Adrenal gland (tissue), 9 donors: ENCODE measurements at regions not wholly inside any gene's neighbourhood (a gene's known extent, or its start where the extent isn't known, plus 50 kb on each side); places are given as distances from the start of the nearest gene placed in this dataset.
A peak's percentile ranks its signal among the peaks of the same experiment; 100 is the strongest.

Experiments
- DNase-seq, 7 donors: peaks; one replicate each; pipeline ENCODE4 v3.0.0-alpha.2; 2019 to 2020
- H3K27ac ChIP-seq, 5 donors: fragments of 200-600 bp; sonication (generic) in 4 of 5; 1 replicate in 3 of 5; 2 replicates in 2 of 5; pipeline versions ENCODE4 v1.5.1 to v1.8.0; 2016 to 2020; ENCODE audit warnings: mild to moderate bottlenecking in 1 of 5
- H3K27me3 ChIP-seq: fragments of 200-600 bp; 2 replicates; pipeline ENCODE4 v1.8.0; 2021
- H3K36me3 ChIP-seq, 2 donors: fragments of 200-600 bp; replicated peaks in 1 of 2; 1 replicate in 1 of 2; 2 replicates in 1 of 2; pipeline versions ENCODE4 v1.5.1 to v1.8.0; 2018 to 2022
- H3K4me1 ChIP-seq, 2 donors: fragments of 200-600 bp; replicated peaks in 1 of 2; 1 replicate in 1 of 2; 2 replicates in 1 of 2; pipeline versions ENCODE4 v1.5.1 to v1.8.0; 2018 to 2021
- H3K4me3 ChIP-seq, 4 donors: fragments of 200-600 bp; sonication (generic) in 3 of 4; one replicate each; pipeline ENCODE4 v1.5.1; 2016 to 2018
- H3K9me3 ChIP-seq, 3 donors: fragments of 200-600 bp; sonication (generic) in 1 of 3; replicated peaks in 1 of 3; 1 replicate in 2 of 3; 2 replicates in 1 of 3; pipeline versions ENCODE4 v1.5.1 to v1.8.0; 2016 to 2021
- POLR2A ChIP-seq, 2 donors: fragments of 450-650 bp; IDR thresholded peaks; one replicate each; pipeline ENCODE4 v1.6.1; 2017; ENCODE audit warnings: antibody characterized with exemption in 2 of 2, mild to moderate bottlenecking in 2 of 2, moderate library complexity in 1 of 2
- WGBS, 4 donors: extraction: QIAGEN DNeasy Blood & Tissue Kit in 2 of 4; methylation state at CpG; one replicate each; pipeline versions ENCODE4 v1.1.5 to v1.1.7; 2013 to 2017; 5-methylcytosine and 5-hydroxymethylcytosine counted together
- intact Hi-C, 2 donors: fragments of 100-400 bp; cut with DNase I; formaldehyde crosslinking; loops; one replicate each; pipeline versions ENCODE4 v1.14.1 to v1.15.0; 2022 to 2023
- TF ChIP-seq, protein P1 (sequence below), 6 experiments: fragments of 450-650 bp in 4 of 6; fragments of 200-600 bp in 2 of 6; sonication (generic) in 1 of 6; IDR thresholded peaks; 1 replicate in 5 of 6; 2 replicates in 1 of 6; pipeline versions ENCODE4 v1.5.1 to v1.8.0; 2016 to 2021; ENCODE audit warnings: antibody characterized with exemption in 6 of 6, mild to moderate bottlenecking in 2 of 6, moderate library complexity in 1 of 6
- donor health status: healthy with polysubstance abuse.
- donor health status: Bipolar disorder and iron deficiency.
- donor health status: DM: yes; HTN: yes; CAD: no.
- donor health status: DM: no; HTN: no; CAD: no.
- donor health status: DM: no; HTN: no; CAD: no.

DNA sequence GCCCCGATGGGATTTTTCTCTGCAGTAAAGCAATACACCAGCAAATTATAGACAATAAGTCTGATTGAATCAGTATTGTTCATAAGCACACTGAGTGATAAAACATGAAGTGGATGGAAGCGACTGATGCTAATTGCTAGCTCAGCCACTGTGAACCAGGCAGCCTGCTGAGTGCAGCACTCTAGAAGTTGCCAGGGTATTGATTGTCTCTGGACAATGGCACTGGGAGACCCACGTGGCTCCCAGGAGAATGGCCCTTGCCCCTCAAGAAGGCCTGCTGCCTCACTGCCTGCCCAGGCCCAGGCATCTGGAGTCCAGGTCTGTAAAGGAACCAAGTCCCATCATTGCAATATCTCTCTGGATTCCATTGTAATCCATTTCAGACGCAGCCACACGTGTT lies 80.4 kb upstream of the TCERG1L start:
- intact Hi-C loops: no loop called here
- no peak for DNase-seq
- Histone ChIP-seq H3K27ac (no peak overlapping the region), H3K4me3 (no peak overlapping the region), H3K27me3 (no peaks in the 10 kb centered on the region), H3K36me3 (no peaks in the 10 kb centered on the region), H3K9me3 (no peaks in the 10 kb centered on the region), H3K4me1 (peaks cover 0 to 10% of the 10 kb centered on the region in 2 donors)
- 81 to 87% (median 86%) methylated on average over 4 to 5 of the region's 5 CpGs for WGBS, 4 donors
- TF ChIP-seq POLR2A (IDR thresholded peaks at IDR 0.05): no peak
- TF ChIP-seq, protein P1, sequence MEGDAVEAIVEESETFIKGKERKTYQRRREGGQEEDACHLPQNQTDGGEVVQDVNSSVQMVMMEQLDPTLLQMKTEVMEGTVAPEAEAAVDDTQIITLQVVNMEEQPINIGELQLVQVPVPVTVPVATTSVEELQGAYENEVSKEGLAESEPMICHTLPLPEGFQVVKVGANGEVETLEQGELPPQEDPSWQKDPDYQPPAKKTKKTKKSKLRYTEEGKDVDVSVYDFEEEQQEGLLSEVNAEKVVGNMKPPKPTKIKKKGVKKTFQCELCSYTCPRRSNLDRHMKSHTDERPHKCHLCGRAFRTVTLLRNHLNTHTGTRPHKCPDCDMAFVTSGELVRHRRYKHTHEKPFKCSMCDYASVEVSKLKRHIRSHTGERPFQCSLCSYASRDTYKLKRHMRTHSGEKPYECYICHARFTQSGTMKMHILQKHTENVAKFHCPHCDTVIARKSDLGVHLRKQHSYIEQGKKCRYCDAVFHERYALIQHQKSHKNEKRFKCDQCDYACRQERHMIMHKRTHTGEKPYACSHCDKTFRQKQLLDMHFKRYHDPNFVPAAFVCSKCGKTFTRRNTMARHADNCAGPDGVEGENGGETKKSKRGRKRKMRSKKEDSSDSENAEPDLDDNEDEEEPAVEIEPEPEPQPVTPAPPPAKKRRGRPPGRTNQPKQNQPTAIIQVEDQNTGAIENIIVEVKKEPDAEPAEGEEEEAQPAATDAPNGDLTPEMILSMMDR (IDR thresholded peaks at IDR 0.05): no peak

DNA sequence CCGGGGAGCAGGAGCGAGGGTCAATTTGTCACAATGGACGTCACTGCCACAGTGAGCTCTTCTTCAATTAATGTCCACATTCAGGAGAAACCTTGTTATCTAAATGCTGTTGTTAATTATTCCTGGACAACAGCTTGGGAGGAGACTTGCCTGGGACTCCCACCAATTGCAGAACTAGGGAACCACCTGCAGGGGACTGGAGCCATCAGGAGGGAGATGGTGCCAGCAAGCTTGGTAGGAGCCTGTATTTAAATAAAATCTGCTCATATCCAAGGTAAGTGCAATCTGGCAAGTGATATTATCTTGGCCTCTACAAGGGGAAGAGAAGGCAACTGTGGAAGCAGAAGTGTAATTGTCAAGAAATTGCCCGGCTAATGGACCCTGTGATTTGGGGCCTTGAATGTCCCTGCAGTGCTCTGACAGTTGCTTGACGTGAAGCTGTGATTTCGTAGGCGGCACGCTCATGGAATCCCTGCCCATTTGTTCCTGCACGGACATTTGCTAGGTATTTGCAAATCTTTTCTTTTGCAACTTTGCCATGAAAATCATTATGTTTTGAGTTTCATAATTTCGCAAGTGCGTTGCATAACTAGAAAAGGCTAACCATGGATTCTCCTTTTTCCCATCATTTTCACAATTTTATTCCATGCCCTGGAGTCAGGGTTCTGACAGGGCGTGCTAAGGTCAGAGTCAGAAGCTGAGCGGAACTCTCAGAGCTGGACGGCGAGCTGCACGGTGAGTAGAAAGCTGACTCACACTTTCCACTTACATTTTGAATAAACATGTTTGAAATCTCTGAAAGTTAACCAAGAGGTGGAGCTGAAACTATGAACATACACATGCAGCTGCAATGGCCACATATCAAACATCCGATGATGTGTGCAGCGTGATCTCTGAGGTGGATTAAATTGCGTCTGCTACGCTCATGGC lies 84.9 kb upstream of the TCERG1L start:
- peak in 6 of 7 donors; percentile 68 to 88 (median 82) for DNase-seq
- no peak for TF ChIP-seq POLR2A (IDR thresholded peaks at IDR 0.05)
- TF ChIP-seq, protein P1 (IDR thresholded peaks at IDR 0.05): peak; percentile 22 to 56 (median 39)
- WGBS, 4 donors: 36 to 48% (median 42%) methylated on average over 19 to 20 of the region's 20 CpGs
- Histone ChIP-seq H3K27ac (peak overlapping the region in 3 of 5 donors; percentile 1 to 74 (median 67)), H3K36me3 (no peaks in the 10 kb centered on the region), H3K27me3 (no peaks in the 10 kb centered on the region), H3K4me3 (no peak overlapping the region), H3K9me3 (no peaks in the 10 kb centered on the region), H3K4me1 (peaks cover 0 to 12% of the 10 kb centered on the region in 2 donors)
- intact Hi-C loops: no loop called here

GRCh38 chr10:131398166-131398565 lies 86.6 kb upstream of the TCERG1L start:
- 68 to 91% (median 74%) methylated on average over 3 to 5 of the region's 5 CpGs for WGBS, 4 donors
- Histone ChIP-seq H3K9me3 (no peaks in the 10 kb centered on the region), H3K27me3 (no peaks in the 10 kb centered on the region), H3K27ac (no peak overlapping the region), H3K36me3 (no peaks in the 10 kb centered on the region), H3K4me1 (peaks cover 0 to 12% of the 10 kb centered on the region in 2 donors), H3K4me3 (no peak overlapping the region)
- intact Hi-C loops: no loop called here
- DNase-seq: no peak
- TF ChIP-seq POLR2A (IDR thresholded peaks at IDR 0.05): no peak
- TF ChIP-seq, protein P1 (IDR thresholded peaks at IDR 0.05): no peak

GRCh38 chr10:131399981-131400380 lies 88.5 kb upstream of the TCERG1L start:
- DNase-seq: no peak
- WGBS, 4 donors: 76 to 83% (median 79%) methylated on average over 7 of the region's 7 CpGs
- intact Hi-C loops: no loop called here

More at GRCh38 chr10:131399981-131400380, 88.5 kb upstream of the TCERG1L start:
- Histone ChIP-seq H3K4me3 (no peak overlapping the region), H3K36me3 (no peaks in the 10 kb centered on the region), H3K27me3 (no peaks in the 10 kb centered on the region), H3K4me1 (peaks cover 0 to 12% of the 10 kb centered on the region in 2 donors), H3K9me3 (no peaks in the 10 kb centered on the region), H3K27ac (no peak overlapping the region)
- TF ChIP-seq POLR2A (IDR thresholded peaks at IDR 0.05): no peak
- TF ChIP-seq, protein P1 (IDR thresholded peaks at IDR 0.05): no peak
